OCI-LY1 (cell line): ENCODE measurements at regions not wholly inside any gene's neighbourhood (a gene's known extent, or its start where the extent isn't known, plus 50 kb on each side); places are given as distances from the start of the nearest gene placed in this dataset.
"Not testable (repeated sequence)": the region's sequence is repeated elsewhere in the genome, so short reads cannot be mapped to it uniquely, and the experiment has no call there.

ENCODE experiments used
- H2AFZ ChIP-seq: fragments of 200-600 bp; sonication (generic), shearing (Covaris generic); 2 replicates; pipeline ENCODE4 v1.6.0; 2014; ENCODE audit warnings: antibody characterized with exemption, mild to moderate bottlenecking, low read length
- H3F3A ChIP-seq: fragments of 200-600 bp; sonication (generic), shearing (Covaris generic); 2 replicates; pipeline ENCODE4 v1.6.0; 2014; ENCODE audit warnings: mild to moderate bottlenecking, antibody characterized with exemption, low read length, moderate library complexity; ENCODE audit not compliant: insufficient read depth
- H3K27ac ChIP-seq: fragments of 200-600 bp; sonication (generic); 2 replicates; pipeline ENCODE4 v1.5.1; 2014; ENCODE audit warnings: low read length, mixed run types, mild to moderate bottlenecking, low read depth; ENCODE audit not compliant: poor library complexity, severe bottlenecking
- H3K27me3 ChIP-seq: fragments of 200-600 bp; sonication (generic); 2 replicates; pipeline ENCODE4 v1.6.0; 2014; ENCODE audit warnings: antibody characterized with exemption, mild to moderate bottlenecking, low read length, moderate library complexity; ENCODE audit not compliant: insufficient read depth
- H3K36me3 ChIP-seq: fragments of 200-600 bp; sonication (generic); 2 replicates; pipeline ENCODE4 v1.6.1; 2014; ENCODE audit warnings: mild to moderate bottlenecking, antibody characterized with exemption, low read length, moderate library complexity, mixed read lengths; ENCODE audit not compliant: insufficient read depth
- H3K4me1 ChIP-seq: fragments of 200-600 bp; sonication (generic); 2 replicates; pipeline ENCODE4 v1.5.1; 2014; ENCODE audit warnings: mild to moderate bottlenecking, low read length, moderate library complexity; ENCODE audit not compliant: insufficient read depth, severe bottlenecking
- H3K4me2 ChIP-seq: fragments of 200-600 bp; sonication (generic), shearing (Covaris generic); 2 replicates; pipeline ENCODE4 v1.6.1; 2014; ENCODE audit warnings: low read length
- H3K4me3 ChIP-seq: fragments of 200-600 bp; sonication (generic); 2 replicates; pipeline ENCODE4 v1.5.1; 2014; ENCODE audit warnings: low read length, low read depth, mild to moderate bottlenecking, mixed read lengths; ENCODE audit not compliant: poor library complexity, severe bottlenecking
- H3K79me2 ChIP-seq: fragments of 200-600 bp; shearing (Covaris generic); 2 replicates; pipeline ENCODE4 v1.6.1; 2016; ENCODE audit warnings: mixed run types, low read length, mixed read lengths; ENCODE audit not compliant: insufficient read depth
- H3K9ac ChIP-seq: fragments of 200-600 bp; sonication (generic), shearing (Covaris generic); 2 replicates; pipeline ENCODE4 v1.6.1; 2014; ENCODE audit warnings: mild to moderate bottlenecking, low read length, mixed read lengths
- H3K9me2 ChIP-seq: fragments of 200-600 bp; sonication (generic), shearing (Covaris generic); 2 replicates; pipeline ENCODE4 v1.6.1; 2014; ENCODE audit warnings: low read depth, mild to moderate bottlenecking, low read length, mixed read lengths
- H3K9me3 ChIP-seq: fragments of 200-600 bp; shearing (Covaris generic); 2 replicates; pipeline ENCODE4 v1.6.1; 2014; ENCODE audit warnings: low read length, mixed read lengths
- H4K20me1 ChIP-seq: fragments of 200-600 bp; sonication (generic), shearing (Covaris generic); 2 replicates; pipeline ENCODE4 v1.6.0; 2016; ENCODE audit warnings: mild to moderate bottlenecking, low read length; ENCODE audit not compliant: insufficient read depth
- EZH2 ChIP-seq: fragments of 200-600 bp; sonication (generic), shearing (Covaris generic); IDR thresholded peaks from 2 replicates; pipeline ENCODE4 v1.8.0; 2017; ENCODE audit warnings: borderline replicate concordance, mixed run types, mild to moderate bottlenecking, antibody characterized with exemption, low read length, moderate library complexity, mixed read lengths
- TF ChIP-seq, protein P1 (sequence below): fragments of 200-600 bp; sonication (generic), shearing (Covaris generic); IDR thresholded peaks from 2 replicates; pipeline ENCODE4 v1.5.1; 2017; ENCODE audit warnings: mild to moderate bottlenecking, antibody characterized with exemption, low read length, moderate library complexity, mixed read lengths

DNA sequence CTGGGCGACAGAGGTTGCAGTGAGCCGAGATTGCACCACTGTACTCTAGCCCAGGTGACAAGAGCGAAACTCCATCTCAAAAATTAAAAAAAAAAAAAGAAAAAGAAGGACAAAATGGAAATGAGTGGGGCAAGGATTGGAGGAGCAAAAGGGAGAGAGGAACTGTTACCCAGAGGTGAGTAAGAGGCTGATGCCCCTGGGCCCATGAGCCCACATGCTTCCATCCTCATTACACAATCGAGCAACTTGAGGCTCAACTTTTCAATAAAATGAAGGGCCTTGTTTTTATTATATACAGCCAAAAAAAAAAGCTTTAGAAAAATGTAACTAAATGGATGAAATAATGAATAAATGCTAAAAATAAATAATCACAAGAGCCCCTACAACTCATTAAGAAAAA is 91.7 kb upstream of the YWHAQ start:
- H3K36me3 ChIP-seq = no peaks in the 10 kb centered on the region
- no peaks in the 10 kb centered on the region for H3F3A ChIP-seq
- no peak overlapping the region for H3K9ac ChIP-seq
- no peak overlapping the region for H2AFZ ChIP-seq
- peaks cover 11% of the 10 kb centered on the region for H3K4me1 ChIP-seq
- TF ChIP-seq EZH2 = no peak
- TF ChIP-seq, protein P1, sequence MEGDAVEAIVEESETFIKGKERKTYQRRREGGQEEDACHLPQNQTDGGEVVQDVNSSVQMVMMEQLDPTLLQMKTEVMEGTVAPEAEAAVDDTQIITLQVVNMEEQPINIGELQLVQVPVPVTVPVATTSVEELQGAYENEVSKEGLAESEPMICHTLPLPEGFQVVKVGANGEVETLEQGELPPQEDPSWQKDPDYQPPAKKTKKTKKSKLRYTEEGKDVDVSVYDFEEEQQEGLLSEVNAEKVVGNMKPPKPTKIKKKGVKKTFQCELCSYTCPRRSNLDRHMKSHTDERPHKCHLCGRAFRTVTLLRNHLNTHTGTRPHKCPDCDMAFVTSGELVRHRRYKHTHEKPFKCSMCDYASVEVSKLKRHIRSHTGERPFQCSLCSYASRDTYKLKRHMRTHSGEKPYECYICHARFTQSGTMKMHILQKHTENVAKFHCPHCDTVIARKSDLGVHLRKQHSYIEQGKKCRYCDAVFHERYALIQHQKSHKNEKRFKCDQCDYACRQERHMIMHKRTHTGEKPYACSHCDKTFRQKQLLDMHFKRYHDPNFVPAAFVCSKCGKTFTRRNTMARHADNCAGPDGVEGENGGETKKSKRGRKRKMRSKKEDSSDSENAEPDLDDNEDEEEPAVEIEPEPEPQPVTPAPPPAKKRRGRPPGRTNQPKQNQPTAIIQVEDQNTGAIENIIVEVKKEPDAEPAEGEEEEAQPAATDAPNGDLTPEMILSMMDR = no peak
- no peaks in the 10 kb centered on the region for H4K20me1 ChIP-seq
- H3K4me2 ChIP-seq = no peak overlapping the region
- no peaks in the 10 kb centered on the region for H3K9me2 ChIP-seq
- H3K79me2 ChIP-seq = no peaks in the 10 kb centered on the region
- H3K27me3 ChIP-seq = no peaks in the 10 kb centered on the region
- no peaks in the 10 kb centered on the region for H3K9me3 ChIP-seq
- no peak overlapping the region for H3K4me3 ChIP-seq
- H3K27ac ChIP-seq = no peak overlapping the region

DNA sequence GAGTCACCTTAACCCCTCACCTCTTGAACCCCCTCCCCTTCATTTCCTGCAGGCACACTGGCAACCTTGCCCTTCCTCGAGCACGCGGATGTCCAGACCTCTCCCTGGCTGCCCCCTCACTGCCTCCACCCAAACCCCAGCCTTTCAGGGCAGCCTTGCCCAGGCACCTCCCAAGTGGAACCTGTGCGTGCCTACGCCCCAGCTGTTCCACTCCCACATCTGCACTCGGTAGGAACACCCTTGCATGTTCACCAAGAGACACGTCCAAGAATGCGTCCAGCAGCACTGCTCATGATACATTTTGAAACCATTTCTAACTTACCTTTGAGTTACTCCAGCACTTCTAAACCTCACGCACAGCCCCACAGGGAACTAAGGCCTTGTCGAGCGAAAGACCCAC is 93.8 kb upstream of the YWHAQ start:
- no peaks in the 10 kb centered on the region for H3K79me2 ChIP-seq
- peaks cover 11% of the 10 kb centered on the region for H3K4me1 ChIP-seq
- H2AFZ ChIP-seq = no peak overlapping the region
- H3K4me3 ChIP-seq = no peak overlapping the region
- no peaks in the 10 kb centered on the region; the same call in 1 of the 2 replicates for H3K27me3 ChIP-seq
- H3K27ac ChIP-seq = no peak overlapping the region
- no peaks in the 10 kb centered on the region for H4K20me1 ChIP-seq
- no peaks in the 10 kb centered on the region for H3F3A ChIP-seq
- H3K4me2 ChIP-seq = no peak overlapping the region
- H3K9me2 ChIP-seq = no peaks in the 10 kb centered on the region
- TF ChIP-seq EZH2 = no peak
- TF ChIP-seq, protein P1 = no peak
- H3K9ac ChIP-seq = no peak overlapping the region
- no peaks in the 10 kb centered on the region for H3K36me3 ChIP-seq
- no peaks in the 10 kb centered on the region for H3K9me3 ChIP-seq

DNA sequence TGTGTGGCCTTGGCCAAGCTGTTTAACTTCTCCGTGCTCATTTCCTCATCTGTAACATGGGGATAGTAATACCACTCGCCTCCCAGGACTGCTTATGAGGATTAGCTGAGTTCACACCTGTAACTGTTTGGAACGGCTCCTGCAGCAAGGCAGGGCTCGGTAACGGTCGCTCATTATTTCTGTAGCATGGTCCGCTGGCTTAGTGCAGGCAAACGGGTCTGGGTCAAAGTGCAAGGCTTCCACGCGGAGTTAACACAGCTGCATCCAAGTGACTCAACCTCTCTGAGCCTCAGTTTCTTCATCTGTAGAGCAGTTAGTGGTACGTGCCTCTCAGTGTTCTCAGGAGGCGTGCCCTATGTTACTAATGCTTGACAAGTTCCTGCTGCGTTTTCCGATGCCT is 94.3 kb upstream of the YWHAQ start:
- H4K20me1 ChIP-seq = no peaks in the 10 kb centered on the region
- no peak overlapping the region for H3K27ac ChIP-seq
- H3K9me2 ChIP-seq = no peaks in the 10 kb centered on the region
- H3K36me3 ChIP-seq = no peaks in the 10 kb centered on the region
- no peak overlapping the region for H2AFZ ChIP-seq
- H3F3A ChIP-seq = no peaks in the 10 kb centered on the region
- TF ChIP-seq, protein P1 = no peak
- TF ChIP-seq EZH2 = no peak
- no peaks in the 10 kb centered on the region for H3K79me2 ChIP-seq
- no peaks in the 10 kb centered on the region; the same call in 1 of the 2 replicates for H3K27me3 ChIP-seq
- no peak overlapping the region for H3K9ac ChIP-seq
- no peak overlapping the region for H3K4me3 ChIP-seq
- no peaks in the 10 kb centered on the region for H3K9me3 ChIP-seq
- H3K4me2 ChIP-seq = no peak overlapping the region
- H3K4me1 ChIP-seq = peaks cover 11% of the 10 kb centered on the region

DNA sequence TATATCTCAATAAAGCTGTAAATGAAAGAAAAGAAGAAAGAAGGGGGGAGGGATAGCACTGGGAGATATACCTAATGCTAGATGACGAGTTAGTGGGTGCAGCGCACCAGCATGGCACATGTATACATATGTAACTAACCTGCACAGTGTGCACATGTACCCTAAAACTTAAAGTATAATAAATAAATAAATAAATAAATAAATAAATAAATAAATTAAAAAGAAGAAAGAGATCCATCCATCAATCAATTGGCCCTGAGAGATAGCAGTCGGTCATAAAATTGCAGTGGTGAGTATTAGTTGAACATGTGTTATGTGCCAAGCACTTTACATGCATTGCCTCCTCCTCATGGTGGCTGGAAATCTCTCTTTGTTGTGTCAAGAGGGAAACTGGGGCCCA is 95.2 kb upstream of the YWHAQ start:
- H3K9ac ChIP-seq, H3K27me3 ChIP-seq, H3K36me3 ChIP-seq, H4K20me1 ChIP-seq, H3K27ac ChIP-seq, H3K4me3 ChIP-seq, H3K9me3 ChIP-seq, H2AFZ ChIP-seq, H3K9me2 ChIP-seq, H3K4me2 ChIP-seq, H3K4me1 ChIP-seq, H3K79me2 ChIP-seq, H3F3A ChIP-seq: not testable (repeated sequence)

DNA sequence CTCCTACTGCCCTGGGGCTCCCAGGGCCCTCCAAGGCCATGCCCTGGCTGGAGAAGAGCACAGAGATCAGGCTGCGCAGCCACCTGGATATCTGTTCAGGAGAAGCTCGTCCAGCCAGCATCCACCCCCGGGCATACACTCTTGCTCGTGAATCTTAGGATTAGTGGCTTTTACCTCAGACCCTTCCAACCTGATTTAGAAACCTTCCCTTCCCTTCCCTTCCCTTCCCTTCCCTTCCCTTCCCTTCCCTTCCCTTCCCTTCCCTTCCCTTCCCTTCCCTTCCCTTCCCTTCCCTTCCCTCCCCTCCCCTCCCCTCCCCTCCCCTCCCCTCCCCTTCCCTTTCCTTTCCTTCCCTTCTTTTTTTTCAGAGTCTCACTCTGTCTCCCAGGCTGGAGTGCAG is 99.7 kb upstream of the YWHAQ start:
- not testable (repeated sequence) for H3K9ac ChIP-seq, H3K36me3 ChIP-seq, H2AFZ ChIP-seq

More for the DNA sequence above, 99.7 kb upstream of the YWHAQ start:
- H3K4me1 ChIP-seq, H3K4me2 ChIP-seq, H3K4me3 ChIP-seq, H4K20me1 ChIP-seq, H3K9me2 ChIP-seq, H3K27ac ChIP-seq, H3F3A ChIP-seq, H3K27me3 ChIP-seq, H3K79me2 ChIP-seq, H3K9me3 ChIP-seq: not testable (repeated sequence)
